GM19372 (cell line): ENCODE measurements at regions not wholly inside any gene's neighbourhood (a gene's known extent, or its start where the extent isn't known, plus 50 kb on each side); places are given as distances from the start of the nearest gene placed in this dataset.

Experiments used
- ATAC-seq: cut with Tn5 transposase; IDR thresholded peaks from one replicate; pipeline ENCODE4 v1.9.1; 2021; ENCODE audit warnings: mild to moderate bottlenecking, low read depth, moderate library complexity; ENCODE audit not compliant: unreplicated experiment

DNA sequence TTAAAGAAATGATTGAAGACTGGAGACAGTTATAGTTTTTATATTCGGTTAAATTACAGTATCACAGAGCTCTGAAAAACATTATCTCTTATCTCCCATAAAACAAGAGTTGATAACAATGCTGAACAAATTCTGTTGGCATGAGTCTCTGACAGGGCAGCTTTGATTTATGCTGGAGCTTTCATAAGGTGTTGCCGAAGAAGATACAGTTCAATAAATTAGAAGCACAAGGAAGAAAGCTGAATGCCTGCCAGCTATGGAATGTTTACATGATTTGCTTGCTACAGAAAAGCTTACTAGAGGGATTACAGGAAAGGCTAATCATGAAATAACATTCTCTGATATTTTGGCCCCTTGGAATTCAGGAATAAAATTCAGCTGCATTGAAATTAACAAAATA, 431.9 kb upstream of the GJE1 start:
- no peak for ATAC-seq

DNA sequence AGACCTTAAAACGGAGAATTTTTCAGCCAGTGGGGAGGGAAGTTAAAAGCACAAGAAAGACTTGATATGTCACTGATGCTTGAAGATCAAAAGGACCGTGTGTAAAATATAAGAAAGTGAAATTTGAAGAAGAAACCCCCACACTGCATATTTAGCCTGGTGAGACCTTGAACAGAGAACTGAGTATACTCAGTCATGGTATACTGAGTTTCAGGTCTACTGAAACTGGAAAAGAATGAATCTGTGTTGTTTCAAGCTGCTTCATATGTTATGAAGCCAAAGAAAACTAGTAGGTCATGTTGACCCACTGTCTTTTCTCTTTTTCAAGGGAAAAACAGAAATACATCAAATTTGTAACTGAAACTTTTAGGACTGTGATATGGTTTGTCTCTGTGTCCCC, 443.8 kb upstream of the GJE1 start:
- no peak for ATAC-seq

- ATAC-seq, result no peak
Measured at GRCh38 chr6:141685416-141685815, 447.3 kb upstream of the GJE1 start.

DNA sequence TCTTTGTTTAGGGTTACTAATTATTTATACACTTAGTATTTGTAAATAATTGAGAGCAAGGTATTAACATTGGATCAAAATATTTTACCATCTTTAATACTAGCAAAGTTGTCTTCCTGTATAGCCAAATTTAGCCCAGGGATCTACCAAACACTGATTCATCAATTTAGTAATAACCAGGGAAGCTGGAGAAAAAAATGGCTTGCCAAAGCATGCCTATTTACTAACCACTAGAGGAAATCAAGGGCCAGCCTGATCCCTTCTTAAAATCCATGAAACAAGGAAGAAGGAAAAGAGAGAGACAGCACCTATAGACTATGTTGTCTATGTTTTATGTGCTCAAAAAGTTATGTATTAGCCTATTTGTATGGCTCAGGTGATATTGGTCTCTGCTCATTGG, 450.3 kb upstream of the GJE1 start:
- no peak for ATAC-seq

DNA sequence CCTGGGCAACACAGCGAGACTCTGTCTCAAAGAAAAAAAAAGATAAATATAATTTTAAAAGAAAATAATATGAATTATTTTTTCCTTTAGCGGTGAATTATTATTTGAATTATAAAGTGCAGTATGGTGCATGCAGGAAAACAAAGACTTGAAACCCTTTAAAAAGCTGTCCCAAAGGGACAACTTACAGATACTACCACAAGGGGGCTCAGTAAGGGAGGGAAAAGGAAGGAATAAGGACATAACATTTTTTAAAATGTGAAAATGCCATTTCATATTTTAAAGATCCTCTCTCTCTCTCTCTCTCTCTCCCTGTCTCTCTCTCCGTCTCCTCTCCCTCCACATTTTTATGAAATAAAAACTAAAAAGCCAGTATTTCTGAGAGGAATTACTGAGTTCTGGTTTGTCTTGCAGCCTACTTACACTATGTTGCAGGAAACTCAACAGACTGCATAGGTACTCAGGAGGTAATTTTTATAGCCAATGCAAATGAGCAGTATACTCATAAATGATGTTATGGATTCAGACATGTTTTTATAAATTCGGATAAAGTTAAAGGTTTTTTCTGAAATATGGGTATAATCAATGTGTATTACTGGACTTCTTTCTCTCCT, 455.0 kb upstream of the GJE1 start:
- no peak for ATAC-seq

GRCh38 chr6:141675957-141676356, 456.8 kb upstream of the GJE1 start:
- ATAC-seq, result no peak

GRCh38 chr6:141669141-141669540, 463.6 kb upstream of the GJE1 start:
- no peak for ATAC-seq

GRCh38 chr6:141667580-141668309, 465.0 kb upstream of the GJE1 start:
- no peak for ATAC-seq

DNA sequence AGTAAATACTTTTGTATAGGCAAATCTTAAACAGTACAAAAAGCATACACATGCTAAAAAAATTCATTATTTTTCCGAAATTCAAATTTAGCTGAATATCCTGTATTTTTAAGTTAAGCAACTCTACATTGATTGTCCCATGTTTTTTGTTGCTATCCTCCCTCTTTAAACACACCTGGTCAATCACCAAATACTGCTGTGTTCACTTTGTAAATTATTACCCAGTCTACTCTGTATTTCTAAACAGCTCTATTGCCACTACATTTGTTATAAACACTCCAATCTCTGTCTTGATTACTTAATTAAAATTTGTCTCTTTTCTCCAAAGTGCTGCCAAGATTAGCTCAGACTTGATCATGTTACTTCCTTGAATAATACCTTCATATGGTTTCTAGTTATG, 466.5 kb upstream of the GJE1 start:
- no peak for ATAC-seq

- no peak for ATAC-seq
Measured at GRCh38 chr6:141664744-141665143, 468.0 kb upstream of the GJE1 start.

- no peak for ATAC-seq
Measured at GRCh38 chr6:141659582-141659981, 473.1 kb upstream of the GJE1 start.

DNA sequence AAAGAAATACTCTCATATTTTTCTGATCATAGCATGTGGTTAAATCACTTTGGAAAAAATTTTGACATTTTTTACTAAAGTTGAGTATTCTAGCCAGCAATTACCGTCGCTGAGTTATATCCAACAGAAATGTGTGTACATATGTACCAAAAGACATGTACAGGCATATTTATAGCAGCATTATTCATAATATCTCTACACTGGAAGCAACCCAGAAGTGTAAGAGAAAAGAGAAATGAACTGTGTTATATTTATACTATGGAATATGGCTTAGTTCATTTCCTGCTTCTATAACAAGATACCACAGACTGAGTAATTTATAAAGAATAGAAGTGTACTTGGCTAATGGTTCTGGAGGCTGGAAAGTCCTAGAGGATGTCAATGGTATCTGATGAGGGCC, 474.0 kb upstream of the GJE1 start:
- ATAC-seq, result no peak

GRCh38 chr6:141657812-141658211, 474.9 kb upstream of the GJE1 start:
- ATAC-seq, result no peak

DNA sequence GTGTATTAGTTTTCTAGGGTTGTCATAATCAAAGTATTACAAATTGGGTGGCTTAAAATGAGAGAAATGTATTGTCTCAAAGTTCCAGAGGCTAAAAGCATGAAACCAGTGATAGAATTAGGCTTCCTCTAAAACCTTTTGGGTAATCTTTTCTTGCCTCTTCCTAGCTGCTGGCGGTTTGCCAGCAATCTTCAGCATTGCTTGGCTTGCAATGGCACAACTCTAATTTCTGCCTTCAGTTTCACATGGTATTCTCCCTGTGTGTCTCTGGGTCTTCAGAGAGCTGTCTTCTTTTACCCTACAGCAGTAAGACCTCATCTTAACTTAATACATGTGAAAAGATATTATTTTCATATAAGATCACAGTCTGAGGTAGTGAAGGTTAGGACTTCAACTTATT, 479.1 kb upstream of the GJE1 start:
- ATAC-seq, result no peak

DNA sequence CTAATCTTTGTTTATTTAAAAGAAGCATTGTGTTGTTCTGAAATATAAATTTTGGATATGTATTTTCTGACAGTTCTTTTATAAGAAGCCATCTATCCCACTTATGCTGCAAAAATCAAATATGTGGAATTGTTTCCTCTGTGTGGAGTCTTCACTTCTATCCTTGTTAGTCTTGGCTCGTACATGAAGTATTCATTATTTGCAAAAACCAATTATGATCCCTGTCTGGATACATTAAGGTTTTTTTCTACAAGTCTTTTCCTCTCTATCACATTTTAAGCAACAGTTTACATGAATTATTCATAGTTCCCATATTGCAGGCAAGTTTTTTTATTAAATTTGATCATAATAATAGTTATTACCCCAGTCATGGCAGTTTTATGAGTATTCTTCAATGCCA, 490.8 kb upstream of the GJE1 start:
- ATAC-seq, result no peak

GRCh38 chr6:141641406-141641805, 491.3 kb upstream of the GJE1 start:
- no peak for ATAC-seq

GRCh38 chr6:141635621-141636020, 497.1 kb upstream of the GJE1 start:
- ATAC-seq, result no peak

- ATAC-seq, result no peak
Measured at GRCh38 chr6:141634269-141634668, 498.5 kb upstream of the GJE1 start.

GRCh38 chr6:141624301-141624700, 508.4 kb upstream of the GJE1 start:
- ATAC-seq, result no peak

GRCh38 chr6:141618180-141618581, 514.5 kb upstream of the GJE1 start:
- no peak for ATAC-seq

DNA sequence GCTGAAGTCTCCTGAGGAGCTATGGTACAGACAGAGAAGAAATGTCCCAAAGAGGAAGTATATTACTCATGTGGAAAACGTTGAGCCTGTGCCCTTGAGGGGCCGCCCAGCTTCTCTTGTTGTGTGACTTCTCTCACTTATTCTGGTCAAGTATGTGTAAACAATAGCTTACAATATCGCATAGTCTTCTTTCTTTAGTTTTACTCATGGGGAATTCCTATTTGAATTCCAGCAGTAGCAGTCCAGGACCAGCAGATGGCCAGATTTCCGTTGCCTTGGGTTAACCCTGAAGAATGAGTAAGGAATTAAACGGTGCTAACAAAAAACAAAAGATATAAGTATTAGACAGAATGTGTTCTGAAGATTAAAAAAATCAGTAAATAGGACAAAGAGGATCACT, 522.0 kb upstream of the GJE1 start:
- no peak for ATAC-seq

GRCh38 chr6:141607956-141608355, 524.8 kb upstream of the GJE1 start:
- no peak for ATAC-seq
